H1 (cell line): ENCODE measurements at regions not wholly inside any gene's neighbourhood (a gene's known extent, or its start where the extent isn't known, plus 50 kb on each side); places are given as distances from the start of the nearest gene placed in this dataset.

Experiments used
- CTCF ChIA-PET: fragments of 300-600 bp; sonication (Branson Sonifier 250); formaldehyde crosslinking; loops from one replicate; lab custom pipeline; 2021; ENCODE audit not compliant: partially characterized antibody; lab: Charles Lee
- POLR2A ChIA-PET: fragments of 300-600 bp; sonication (Branson Sonifier 250); formaldehyde crosslinking; loops from one replicate; lab custom pipeline; 2021; ENCODE audit warnings: inconsistent platforms; ENCODE audit not compliant: partially characterized antibody; lab: Charles Lee
- DNase-seq, 2 experiments: peaks; one replicate each; pipeline versions ENCODE4 v3.0.0 to v3.0.0-alpha.2; 2010 to 2022; ENCODE audit warnings: low spot score in 2 of 2, low read depth in 1 of 2, mixed read lengths in 1 of 2
- FAIRE-seq: peaks from 2 replicates; lab custom pipeline; 2011; peaks lifted over from hg19 to GRCh38; lab: Jason Lieb, UNC
- H2AFZ ChIP-seq: 2 replicates; pipeline ENCODE4 v1.8.1; 2012; ENCODE audit warnings: low read length, inconsistent platforms
- H2AK5ac ChIP-seq: 2 replicates; pipeline ENCODE4 v1.6.1; 2013; ENCODE audit warnings: low read depth, low read length
- H2BK120ac ChIP-seq: replicated peaks from 2 replicates; pipeline ENCODE3; 2013; ENCODE audit warnings: low read depth, low read length, inconsistent platforms
- H2BK12ac ChIP-seq: 2 replicates; pipeline ENCODE4 v1.6.1; 2013; ENCODE audit warnings: low read depth, low read length
- H2BK15ac ChIP-seq: 2 replicates; pipeline ENCODE4 v1.6.1; 2013; ENCODE audit warnings: low read length
- H2BK20ac ChIP-seq: 2 replicates; pipeline ENCODE4 v1.6.1; 2013; ENCODE audit warnings: low read length
- H2BK5ac ChIP-seq: 2 replicates; pipeline ENCODE4 v1.6.1; 2013; ENCODE audit warnings: low read depth, low read length
- H3K14ac ChIP-seq: 2 replicates; pipeline ENCODE4 v1.6.1; 2013; ENCODE audit warnings: inconsistent platforms; ENCODE audit not compliant: insufficient read length
- H3K18ac ChIP-seq: 2 replicates; pipeline ENCODE4 v1.6.1; 2013; ENCODE audit warnings: low read length; ENCODE audit errors: extremely low read depth
- H3K23ac ChIP-seq: 2 replicates; pipeline ENCODE4 v1.6.1; 2013; ENCODE audit warnings: inconsistent platforms; ENCODE audit not compliant: insufficient read length
- H3K23me2 ChIP-seq: 2 replicates; pipeline ENCODE4 v1.6.1; 2013; ENCODE audit warnings: low read depth, low read length
- H3K27ac ChIP-seq: 2 replicates; pipeline ENCODE4 v1.6.1; 2011; ENCODE audit warnings: low read depth, low read length, inconsistent platforms
- H3K27me3 ChIP-seq, 4 experiments: replicated peaks in 1 of 4; 1 replicate in 1 of 4; 2 replicates in 3 of 4; pipeline versions ENCODE4 v1.6.1 to v1.8.1; 2011 to 2013; ENCODE audit warnings: low read length in 3 of 4, mild to moderate bottlenecking in 3 of 4, inconsistent platforms in 2 of 4, mixed read lengths in 2 of 4, moderate library complexity in 1 of 4; ENCODE audit not compliant: control insufficient read depth in 3 of 4, insufficient read depth in 3 of 4; ENCODE audit errors: extremely low read depth in 1 of 4
- H3K36me3 ChIP-seq, 4 experiments: 2 replicates each; pipeline versions ENCODE4 v1.6.1 to v1.8.1; 2011 to 2013; ENCODE audit warnings: mild to moderate bottlenecking in 4 of 4, low read length in 3 of 4, moderate library complexity in 2 of 4, control low read depth in 1 of 4, inconsistent platforms in 1 of 4; ENCODE audit not compliant: insufficient read depth in 4 of 4, control insufficient read depth in 2 of 4
- H3K4ac ChIP-seq: replicated peaks from 2 replicates; pipeline ENCODE3; 2013; ENCODE audit warnings: low read length, low read depth, mixed read lengths, inconsistent platforms; ENCODE audit not compliant: insufficient read length
- H3K4me1 ChIP-seq, 4 experiments: replicated peaks in 1 of 4; 1 replicate in 1 of 4; 2 replicates in 3 of 4; pipeline versions ENCODE4 v1.6.1 to v1.8.1; 2011 to 2013; ENCODE audit warnings: low read length in 3 of 4, inconsistent platforms in 2 of 4, mixed read lengths in 1 of 4; ENCODE audit not compliant: insufficient read depth in 4 of 4, control insufficient read depth in 3 of 4
- H3K4me2 ChIP-seq, 2 experiments: 2 replicates each; pipeline versions ENCODE4 v1.6.1 to v1.8.1; 2011 to 2013; ENCODE audit warnings: low read depth in 2 of 2, low read length in 2 of 2, control low read depth in 1 of 2, inconsistent platforms in 1 of 2, mild to moderate bottlenecking in 1 of 2; ENCODE audit not compliant: insufficient read depth in 1 of 2
- H3K4me3 ChIP-seq, 4 experiments: fragments of 200-600, 300-600 bp in 1 of 4; sonication (generic), shearing (Covaris generic), sonication (Bioruptor Twin) in 1 of 4; 2 replicates each; pipeline versions ENCODE4 v1.5.1 to v1.8.1; 2011 to 2016; ENCODE audit warnings: low read length in 4 of 4, low read depth in 3 of 4, control low read depth in 2 of 4, inconsistent platforms in 2 of 4, mild to moderate bottlenecking in 2 of 4, mixed read lengths in 1 of 4, moderate library complexity in 1 of 4; ENCODE audit not compliant: insufficient read depth in 2 of 4; ENCODE audit errors: extremely low read depth in 1 of 4
- H3K56ac ChIP-seq: replicated peaks from 2 replicates; pipeline ENCODE3; 2013; ENCODE audit warnings: low read depth, mild to moderate bottlenecking, mixed read lengths, low read length, inconsistent platforms; ENCODE audit not compliant: insufficient read length
- H3K79me1 ChIP-seq: 2 replicates; pipeline ENCODE4 v1.6.1; 2013; ENCODE audit warnings: low read depth, low read length, control low read depth
- H3K79me2 ChIP-seq, 2 experiments: 2 replicates each; pipeline versions ENCODE4 v1.6.1 to v1.8.1; 2012 to 2013; ENCODE audit warnings: low read length in 2 of 2, mild to moderate bottlenecking in 2 of 2, inconsistent platforms in 1 of 2; ENCODE audit not compliant: insufficient read depth in 2 of 2, control insufficient read depth in 1 of 2
- H3K9ac ChIP-seq, 4 experiments: replicated peaks in 1 of 4; 1 replicate in 1 of 4; 2 replicates in 3 of 4; pipeline versions ENCODE4 v1.6.1 to v1.8.1; 2011 to 2013; ENCODE audit warnings: low read depth in 3 of 4, low read length in 3 of 4, control low read depth in 2 of 4, mild to moderate bottlenecking in 2 of 4, moderate library complexity in 2 of 4, inconsistent platforms in 1 of 4; ENCODE audit errors: extremely low read depth in 1 of 4
- H3K9me3 ChIP-seq, 2 experiments: 2 replicates each; pipeline versions ENCODE4 v1.6.1 to v1.8.1; 2012 to 2013; ENCODE audit warnings: mild to moderate bottlenecking in 2 of 2, moderate library complexity in 2 of 2, control low read depth in 1 of 2, inconsistent platforms in 1 of 2, low read depth in 1 of 2, low read length in 1 of 2, mixed read lengths in 1 of 2; ENCODE audit not compliant: insufficient read depth in 2 of 2
- H4K20me1 ChIP-seq, 2 experiments: replicated peaks in 1 of 2; 2 replicates each; pipeline versions ENCODE3 to v1.8.1; 2011 to 2013; ENCODE audit warnings: inconsistent platforms in 2 of 2, low read length in 2 of 2, mild to moderate bottlenecking in 1 of 2; ENCODE audit not compliant: insufficient read depth in 2 of 2, control insufficient read depth in 1 of 2
- H4K5ac ChIP-seq: 2 replicates; pipeline ENCODE4 v1.6.1; 2013; ENCODE audit warnings: low read length, low read depth, mixed read lengths, inconsistent platforms; ENCODE audit not compliant: insufficient read length
- H4K8ac ChIP-seq: 2 replicates; pipeline ENCODE4 v1.8.0; 2013; ENCODE audit warnings: mild to moderate bottlenecking, moderate library complexity, low read length, inconsistent platforms; ENCODE audit not compliant: insufficient read depth; ENCODE audit errors: extremely low read depth
- H4K91ac ChIP-seq: replicated peaks from 2 replicates; pipeline ENCODE3; 2013; ENCODE audit warnings: low read length, mixed read lengths, inconsistent platforms; ENCODE audit not compliant: insufficient read length
- CHD1 ChIP-seq: IDR thresholded peaks from 2 replicates; pipeline ENCODE4 v1.6.1; 2012; ENCODE audit warnings: low read depth, low read length, improper control_type of control experiment
- CHD2 ChIP-seq: IDR thresholded peaks from 2 replicates; pipeline ENCODE4 v1.6.1; 2012; ENCODE audit warnings: low read length, improper control_type of control experiment
- EZH2 ChIP-seq: fragments of 200-600 bp; sonication (generic); IDR thresholded peaks from 2 replicates; pipeline ENCODE4 v1.7.1; 2012; ENCODE audit warnings: low read depth, mild to moderate bottlenecking, moderate library complexity, low read length, inconsistent platforms; ENCODE audit not compliant: severe bottlenecking
- GABPA ChIP-seq: IDR thresholded peaks from 2 replicates; pipeline ENCODE4 v1.6.1; 2011; ENCODE audit warnings: mild to moderate bottlenecking, low read length, moderate library complexity, borderline replicate concordance; ENCODE audit not compliant: insufficient read depth
- GTF2F1 ChIP-seq: IDR thresholded peaks from 2 replicates; pipeline ENCODE4 v1.6.1; 2012; ENCODE audit warnings: low read depth, low read length, improper control_type of control experiment, borderline replicate concordance
- POLR2AphosphoS5 ChIP-seq: IDR thresholded peaks from 2 replicates; pipeline ENCODE4 v1.6.1; 2011; ENCODE audit warnings: low read depth, low read length
- SIRT6 ChIP-seq: IDR thresholded peaks from one replicate; pipeline ENCODE4 v1.7.1; 2012; ENCODE audit warnings: low read length, inconsistent platforms
- SRF ChIP-seq: IDR thresholded peaks from 2 replicates; pipeline ENCODE4 v1.6.1; 2011; ENCODE audit warnings: mild to moderate bottlenecking, low read depth, low read length, moderate library complexity
- TEAD4 ChIP-seq: IDR thresholded peaks from 2 replicates; pipeline ENCODE4 v1.6.1; 2012; ENCODE audit warnings: low read depth, low read length, inconsistent platforms, mixed read lengths
- YY1 ChIP-seq: IDR thresholded peaks from 2 replicates; pipeline ENCODE4 v1.6.1; 2011; ENCODE audit warnings: low read depth, mild to moderate bottlenecking, low read length
- WGBS, 2 experiments: shearing (Covaris generic) in 1 of 2; methylation state at CpG; one replicate each; pipeline versions ENCODE4 v1.1.6 to v1.1.7; 2013 to 2015; ENCODE audit warnings: low lambda C conversion rate in 2 of 2, mixed read lengths in 2 of 2, inconsistent platforms in 1 of 2, low coverage in 1 of 2, missing lambda C conversion rate in 1 of 2; ENCODE audit not compliant: insufficient replicate concordance in 2 of 2, insufficient coverage in 1 of 2, insufficient read length in 1 of 2; ENCODE audit errors: extremely low coverage in 1 of 2, missing lambda C conversion rate in 1 of 2; 5-methylcytosine and 5-hydroxymethylcytosine counted together

GRCh38 chr5:68010740-68011139 lies 204.8 kb upstream of the PIK3R1 start:
- CTCF ChIA-PET: no interaction called here
- whole genome bisulfite sequencing, 2 experiments: 96% methylated on average over 2 of the region's 2 CpGs; no CpG with 5 or more reads in 1 of the 2 experiments

More at GRCh38 chr5:68010740-68011139, 204.8 kb upstream of the PIK3R1 start:
- no peak overlapping the region for H2BK12ac ChIP-seq
- DNase-seq: no peak
- POLR2A ChIA-PET: no interaction called here
- no peak overlapping the region for H3K4ac ChIP-seq
- H2AK5ac ChIP-seq: no peak overlapping the region
- H3K36me3 ChIP-seq: no peaks in the 10 kb centered on the region
- no peak overlapping the region for H2BK20ac ChIP-seq
- no peak overlapping the region for H4K5ac ChIP-seq
- no peak overlapping the region for H3K56ac ChIP-seq
- no peak overlapping the region for H3K9ac ChIP-seq
- H2BK5ac ChIP-seq: no peak overlapping the region
- no peak overlapping the region for H2AFZ ChIP-seq
- TF ChIP-seq CHD1: no peak
- TF ChIP-seq CHD2: no peak
- TF ChIP-seq POLR2AphosphoS5: no peak
- no peak for TF ChIP-seq GABPA
- no peak for TF ChIP-seq SRF
- no peak for TF ChIP-seq GTF2F1
- no peak for TF ChIP-seq YY1
- no peak for TF ChIP-seq TEAD4
- TF ChIP-seq SIRT6: no peak
- TF ChIP-seq EZH2: no peak
- no peak overlapping the region for H4K91ac ChIP-seq
- no peak overlapping the region for H3K14ac ChIP-seq
- no peaks in the 10 kb centered on the region for H4K20me1 ChIP-seq
- no peak overlapping the region for H3K23ac ChIP-seq
- H3K4me3 ChIP-seq: no peak overlapping the region
- H2BK15ac ChIP-seq: no peak overlapping the region
- no peak overlapping the region for H3K18ac ChIP-seq
- H3K4me1 ChIP-seq: no peaks in the 10 kb centered on the region
- FAIRE-seq: no peak
- H3K79me1 ChIP-seq: no peaks in the 10 kb centered on the region
- no peak overlapping the region for H4K8ac ChIP-seq
- no peak overlapping the region for H3K4me2 ChIP-seq
- H3K23me2 ChIP-seq: no peaks in the 10 kb centered on the region; the same call in 1 of the 2 replicates
- no peak overlapping the region for H2BK120ac ChIP-seq
- no peaks in the 10 kb centered on the region for H3K79me2 ChIP-seq
- no peaks in the 10 kb centered on the region for H3K27me3 ChIP-seq
- H3K9me3 ChIP-seq: no peaks in the 10 kb centered on the region
- H3K27ac ChIP-seq: no peak overlapping the region
